Lower leg skin (tissue), 4 donors: ENCODE measurements at regions not wholly inside any gene's neighbourhood (a gene's known extent, or its start where the extent isn't known, plus 50 kb on each side); places are given as distances from the start of the nearest gene placed in this dataset.

Source experiments
- DNase-seq, 2 donors: peaks; one replicate each; pipeline ENCODE4 v3.0.0-alpha.2; 2019; ENCODE audit warnings: low spot score in 2 of 2
- H3K4me3 ChIP-seq: fragments of 200-600 bp; sonication (generic); 2 replicates; pipeline ENCODE4 v1.5.1; 2017; ENCODE audit warnings: mild to moderate bottlenecking, low read depth; ENCODE audit not compliant: poor library complexity, severe bottlenecking
- POLR2A ChIP-seq, 2 donors: fragments of 450-650 bp; IDR thresholded peaks; one replicate each; pipeline ENCODE4 v1.6.1; 2016 to 2017; ENCODE audit warnings: antibody characterized with exemption in 2 of 2, mild to moderate bottlenecking in 1 of 2, moderate library complexity in 1 of 2
- WGBS, 2 donors: methylation state at CpG; one replicate each; pipeline ENCODE4 v1.1.5; 2018; 5-methylcytosine and 5-hydroxymethylcytosine counted together
- intact Hi-C: fragments of 100-400 bp; cut with DNase I; formaldehyde crosslinking; loops from one replicate; pipeline ENCODE4 v1.15.0; 2023; ENCODE audit warnings: low total_unique reads
- TF ChIP-seq, protein P1 (sequence below), 3 donors: fragments of 450-650 bp; IDR thresholded peaks; one replicate each; pipeline ENCODE4 v1.5.1; 2016; ENCODE audit warnings: antibody characterized with exemption in 3 of 3, mild to moderate bottlenecking in 3 of 3, moderate library complexity in 2 of 3

DNA sequence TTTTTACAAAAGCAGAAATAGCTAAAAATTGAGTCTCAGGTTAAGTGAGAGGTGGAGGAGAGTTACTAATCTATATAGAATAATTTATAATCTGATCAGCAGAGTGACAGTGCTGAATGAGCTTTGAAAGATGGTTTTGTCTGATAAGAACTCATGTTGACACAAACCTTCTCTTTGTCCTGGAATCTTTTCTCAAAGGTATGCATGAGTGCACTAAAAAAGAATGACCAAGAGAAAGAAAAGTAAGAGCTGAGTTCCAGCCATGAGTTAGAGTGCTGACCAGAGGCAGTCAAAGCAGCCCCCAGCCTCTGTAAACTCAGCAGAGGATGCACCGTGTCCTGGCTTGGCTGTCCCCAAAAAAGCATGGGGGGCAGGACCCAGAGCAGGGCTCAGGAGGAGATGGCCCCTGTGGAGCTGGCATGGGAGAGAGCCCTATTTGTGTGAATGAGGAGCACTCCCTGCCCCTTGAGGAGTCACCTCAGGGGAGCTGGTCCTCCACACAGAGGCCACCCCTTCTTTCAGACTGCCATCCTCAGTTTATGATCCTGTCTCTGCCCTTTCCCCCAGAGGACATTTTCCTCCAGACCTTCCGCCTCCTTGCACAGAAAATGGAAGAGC, 129.8 kb downstream of the SEC23A start:
- intact Hi-C loops, result no loop called here
- no peak for DNase-seq
- 73 to 92% methylated on average over 2 of the region's 2 CpGs for WGBS, 2 donors
- TF ChIP-seq, protein P1, sequence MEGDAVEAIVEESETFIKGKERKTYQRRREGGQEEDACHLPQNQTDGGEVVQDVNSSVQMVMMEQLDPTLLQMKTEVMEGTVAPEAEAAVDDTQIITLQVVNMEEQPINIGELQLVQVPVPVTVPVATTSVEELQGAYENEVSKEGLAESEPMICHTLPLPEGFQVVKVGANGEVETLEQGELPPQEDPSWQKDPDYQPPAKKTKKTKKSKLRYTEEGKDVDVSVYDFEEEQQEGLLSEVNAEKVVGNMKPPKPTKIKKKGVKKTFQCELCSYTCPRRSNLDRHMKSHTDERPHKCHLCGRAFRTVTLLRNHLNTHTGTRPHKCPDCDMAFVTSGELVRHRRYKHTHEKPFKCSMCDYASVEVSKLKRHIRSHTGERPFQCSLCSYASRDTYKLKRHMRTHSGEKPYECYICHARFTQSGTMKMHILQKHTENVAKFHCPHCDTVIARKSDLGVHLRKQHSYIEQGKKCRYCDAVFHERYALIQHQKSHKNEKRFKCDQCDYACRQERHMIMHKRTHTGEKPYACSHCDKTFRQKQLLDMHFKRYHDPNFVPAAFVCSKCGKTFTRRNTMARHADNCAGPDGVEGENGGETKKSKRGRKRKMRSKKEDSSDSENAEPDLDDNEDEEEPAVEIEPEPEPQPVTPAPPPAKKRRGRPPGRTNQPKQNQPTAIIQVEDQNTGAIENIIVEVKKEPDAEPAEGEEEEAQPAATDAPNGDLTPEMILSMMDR (IDR thresholded peaks at IDR 0.05), result no peak
- TF ChIP-seq POLR2A (IDR thresholded peaks at IDR 0.05), result no peak
- no peak overlapping the region for H3K4me3 ChIP-seq

DNA sequence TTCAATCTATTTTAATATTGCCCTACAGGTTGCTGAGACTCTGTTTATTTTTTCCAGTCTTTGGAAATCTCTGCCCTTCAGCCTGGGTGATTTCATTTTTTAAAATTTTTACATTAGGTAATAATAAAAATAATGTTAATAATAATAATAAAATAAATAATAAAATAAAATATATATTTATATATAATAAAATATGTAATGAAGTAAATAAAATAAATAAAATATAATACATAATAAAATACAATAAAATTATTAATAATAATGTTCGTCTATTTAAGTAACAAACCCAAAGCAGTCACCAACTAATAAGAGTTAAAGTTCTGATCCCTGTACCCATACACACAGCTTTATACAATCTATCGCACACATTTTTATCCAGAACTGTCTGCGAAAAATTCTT, 130.5 kb downstream of the SEC23A start:
- H3K4me3 ChIP-seq, result no peak overlapping the region
- WGBS, 2 donors, result 93 to 95% methylated on average over 3 of the region's 3 CpGs
- no peak for DNase-seq
- intact Hi-C loops, result no loop called here
- no peak for TF ChIP-seq POLR2A (IDR thresholded peaks at IDR 0.05)

DNA sequence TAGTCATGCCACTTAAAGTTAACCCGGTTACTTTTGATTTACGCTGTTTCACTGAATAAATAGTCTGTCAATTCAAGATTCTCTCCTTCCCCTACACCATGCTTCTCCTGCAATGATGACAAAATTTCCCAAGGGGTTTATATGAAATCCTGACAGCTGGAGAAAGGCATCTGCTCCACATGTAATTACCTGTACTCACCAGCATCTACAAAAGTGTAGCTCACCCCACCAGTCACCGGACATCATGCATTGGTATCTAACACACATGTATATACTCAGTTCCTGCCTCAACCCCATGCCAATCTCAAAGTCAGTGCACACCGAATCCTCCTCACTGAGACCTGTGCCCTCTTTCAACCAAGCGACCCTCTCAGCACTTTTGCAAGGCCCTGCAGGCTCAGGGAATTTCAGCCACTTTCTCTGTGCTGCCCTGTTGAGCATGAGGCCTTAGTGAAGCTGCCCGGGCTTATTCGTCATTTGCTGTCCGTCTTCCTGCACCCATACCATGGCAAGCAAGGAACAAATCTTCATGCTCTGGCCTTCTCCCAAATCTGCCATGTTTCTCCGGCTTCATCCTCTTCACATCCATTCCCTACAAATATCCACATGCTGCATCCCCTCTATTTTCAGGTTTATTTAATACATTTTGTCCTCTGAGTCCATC, 131.6 kb downstream of the SEC23A start:
- 83 to 85% methylated on average over 9 of the region's 9 CpGs for WGBS, 2 donors

DNA sequence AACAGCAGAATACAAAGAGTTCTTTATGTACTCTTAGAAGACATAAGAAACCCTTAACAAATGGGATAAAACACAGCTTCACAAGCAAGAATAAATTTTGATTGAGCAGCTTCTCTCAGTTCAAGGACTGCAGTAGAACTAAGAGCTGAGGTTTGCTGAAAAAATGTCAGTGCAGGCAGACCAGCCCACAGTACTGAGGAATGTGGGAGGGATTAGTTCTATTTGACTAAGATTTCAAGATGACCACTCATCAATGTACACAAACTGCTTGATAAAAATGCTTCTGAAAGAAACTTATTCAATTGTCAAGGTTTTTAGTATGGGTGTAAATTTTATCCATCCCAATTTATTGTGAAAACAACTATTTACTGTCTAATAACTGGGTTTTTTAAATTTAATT, 138.4 kb downstream of the SEC23A start:
- intact Hi-C loops, result no loop called here
- no peak for DNase-seq
- H3K4me3 ChIP-seq, result no peak overlapping the region
- TF ChIP-seq, protein P1 (IDR thresholded peaks at IDR 0.05), result no peak
- no peak for TF ChIP-seq POLR2A (IDR thresholded peaks at IDR 0.05)

More for the DNA sequence above, 131.6 kb downstream of the SEC23A start:
- TF ChIP-seq, protein P1 (IDR thresholded peaks at IDR 0.05), result no peak
- TF ChIP-seq POLR2A (IDR thresholded peaks at IDR 0.05), result no peak
- intact Hi-C loops, result no loop called here
- no peak for DNase-seq
- H3K4me3 ChIP-seq, result no peak overlapping the region

DNA sequence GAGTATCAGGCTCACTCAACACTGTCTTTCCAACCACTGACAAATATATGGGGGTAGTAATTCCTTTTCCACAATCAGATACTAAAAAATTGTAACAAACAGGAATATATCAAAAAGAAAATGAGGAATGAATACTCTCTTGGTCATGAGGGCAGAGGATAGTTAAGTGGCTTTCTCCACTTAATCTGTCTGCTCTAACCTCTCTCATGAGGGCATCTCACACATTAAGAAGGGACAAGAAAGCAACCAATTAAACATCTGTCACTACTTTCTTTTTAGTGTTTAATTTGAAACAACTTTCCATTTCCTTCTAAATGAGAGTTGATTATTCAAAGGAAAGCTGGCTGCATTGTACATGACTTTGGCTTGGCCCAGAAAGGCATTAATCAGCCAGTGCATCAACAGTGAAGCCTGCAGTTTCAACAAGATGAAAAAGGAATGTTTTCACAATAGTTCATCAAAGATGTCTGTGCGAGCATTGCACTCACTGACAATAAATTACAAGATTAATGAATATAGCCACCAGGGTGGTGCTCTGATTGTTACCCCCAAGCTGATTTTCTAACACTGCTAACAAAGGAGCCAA, 142.0 kb downstream of the SEC23A start:
- WGBS, 2 donors, result 39 to 42% methylated on average over 1 of the region's 1 CpG
- TF ChIP-seq, protein P1 (IDR thresholded peaks at IDR 0.05), result no peak
- no peak for TF ChIP-seq POLR2A (IDR thresholded peaks at IDR 0.05)
- no peak for DNase-seq
- H3K4me3 ChIP-seq, result no peak overlapping the region
- intact Hi-C loops, result no loop called here

DNA sequence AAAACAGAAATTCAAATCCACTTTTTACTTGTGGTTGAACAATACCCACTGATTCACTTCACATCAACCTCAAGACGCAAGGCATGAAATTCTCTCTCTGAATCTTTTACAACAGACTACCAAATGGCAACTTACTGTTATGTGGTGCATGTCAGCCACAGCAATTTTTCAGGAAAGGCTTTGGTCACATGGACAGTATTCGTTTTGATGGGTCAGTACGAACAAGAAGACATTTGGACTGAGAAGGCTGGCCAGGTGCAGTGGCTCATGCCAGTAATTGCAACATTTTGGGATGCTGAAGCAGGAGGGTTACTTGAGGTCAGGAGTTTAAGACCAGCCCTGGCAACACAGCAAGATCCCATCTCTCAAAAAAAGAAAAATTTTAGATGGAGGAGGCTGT, 144.0 kb downstream of the SEC23A start:
- DNase-seq, result no peak
- TF ChIP-seq, protein P1 (IDR thresholded peaks at IDR 0.05), result no peak
- no peak for TF ChIP-seq POLR2A (IDR thresholded peaks at IDR 0.05)
- WGBS, 2 donors, result 81 to 87% methylated on average over 3 of the region's 3 CpGs
- intact Hi-C loops, result no loop called here
- H3K4me3 ChIP-seq, result no peak overlapping the region
